GM21576 (cell line): ENCODE measurements at regions not wholly inside any gene's neighbourhood (a gene's known extent, or its start where the extent isn't known, plus 50 kb on each side); places are given as distances from the start of the nearest gene placed in this dataset.
A peak's percentile ranks its signal among the peaks of the same experiment; 100 is the strongest.

Experiments used
- ATAC-seq: cut with Tn5 transposase; IDR thresholded peaks from one replicate; pipeline ENCODE4 v1.9.1; 2021; ENCODE audit warnings: mild to moderate bottlenecking, moderate library complexity; ENCODE audit not compliant: unreplicated experiment

GRCh38 chr7:45446195-45446944, 127.8 kb upstream of the ADCY1 start:
- ATAC-seq, result peak; percentile 64

DNA sequence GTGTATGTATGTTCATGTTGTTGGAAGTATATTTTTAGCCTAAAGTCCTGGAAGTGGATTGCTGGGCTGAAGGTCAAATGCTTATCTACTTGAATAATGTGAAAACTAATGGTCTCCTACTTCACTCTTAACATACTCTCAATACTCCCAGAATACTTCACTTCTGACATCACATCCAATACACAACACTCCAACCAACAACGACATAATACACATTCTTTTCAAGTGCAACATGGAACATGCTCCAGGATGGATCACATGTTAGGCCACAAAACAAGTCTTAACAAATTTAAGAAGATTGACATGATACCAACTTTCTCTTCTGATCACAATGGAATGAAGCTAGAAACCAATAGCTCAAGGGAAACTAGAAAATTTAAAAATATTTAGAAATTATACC, 126.9 kb upstream of the ADCY1 start:
- ATAC-seq, result no peak

DNA sequence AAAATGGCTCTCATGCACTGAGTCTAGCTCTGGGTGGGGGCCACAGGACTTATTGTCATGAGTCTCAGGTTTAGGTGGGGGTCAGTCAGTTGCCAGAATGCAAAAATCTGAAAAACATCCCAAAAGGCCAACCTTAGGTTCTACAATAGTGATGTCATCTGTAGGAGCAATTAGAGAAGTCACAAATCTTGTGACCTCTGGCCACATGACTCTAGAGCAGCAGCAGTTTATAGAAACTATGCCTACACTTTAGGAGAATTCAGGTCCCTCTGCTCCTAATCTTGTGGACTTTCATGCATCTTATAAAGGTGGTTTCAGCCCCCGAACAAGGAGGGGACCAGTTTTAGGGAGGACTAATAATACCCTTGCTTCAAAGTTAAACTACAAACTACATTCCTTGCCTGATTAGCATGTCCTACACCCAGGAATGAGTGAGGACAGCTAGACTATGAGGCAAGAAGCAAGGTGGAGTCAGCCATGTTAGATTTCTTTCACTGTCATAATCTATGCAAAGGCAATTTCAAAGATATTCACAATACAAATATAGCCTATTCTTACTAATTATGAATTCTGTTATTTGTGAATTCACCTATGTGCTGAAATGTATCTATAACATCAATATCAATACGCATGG, 123.5 kb upstream of the ADCY1 start:
- ATAC-seq, result no peak

DNA sequence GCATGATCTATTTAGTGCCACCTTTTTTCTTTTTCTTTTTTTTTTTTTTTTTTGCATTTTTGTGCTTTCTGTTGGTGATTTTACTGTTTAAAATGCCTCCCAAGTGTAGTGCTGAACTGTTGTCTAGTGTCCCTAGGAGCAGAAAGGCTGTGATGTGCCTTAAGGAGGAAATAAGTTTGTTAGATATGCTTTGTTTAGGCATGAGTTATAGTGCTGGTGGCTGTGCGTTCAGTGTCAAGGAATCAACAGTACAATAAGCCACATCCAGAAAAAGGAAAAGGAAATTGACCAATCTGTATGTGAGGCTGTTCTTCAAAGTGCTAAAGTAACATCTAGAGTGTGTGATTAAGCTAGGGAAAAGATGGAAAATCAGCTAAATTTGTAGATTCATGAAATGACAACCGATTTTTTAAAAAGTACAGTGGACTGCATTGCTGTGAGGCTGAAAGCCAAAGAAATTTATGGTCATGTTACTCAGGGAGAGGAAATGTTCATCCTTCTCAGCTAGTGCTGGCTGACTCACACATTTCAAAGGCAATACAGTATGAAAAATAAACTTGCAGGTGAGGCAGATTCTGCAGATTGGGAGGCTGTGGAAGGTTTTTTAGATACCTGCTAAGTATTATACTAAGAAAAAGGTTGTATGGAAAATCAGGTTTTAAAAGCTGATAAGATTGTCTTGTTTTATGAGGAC, 122.7 kb upstream of the ADCY1 start:
- ATAC-seq, result no peak

DNA sequence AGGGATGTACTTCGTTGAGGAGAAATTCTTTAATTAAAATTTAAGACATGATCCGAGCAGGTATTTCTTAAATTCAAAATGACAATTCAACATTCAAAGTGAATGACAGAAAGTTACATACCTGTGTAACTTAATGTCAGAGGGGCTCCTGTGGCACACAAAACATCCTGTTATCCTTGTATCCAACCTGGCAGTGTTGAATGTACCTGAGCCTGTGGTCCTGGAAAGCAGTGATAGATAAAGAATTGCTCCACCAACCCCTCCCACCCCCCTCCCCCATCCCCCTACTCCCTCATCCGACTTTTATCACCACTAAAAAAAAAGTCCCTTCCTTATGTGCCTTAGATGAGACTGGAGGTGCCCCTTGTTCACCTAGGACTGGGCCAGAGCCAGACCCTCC, 119.4 kb upstream of the ADCY1 start:
- no peak for ATAC-seq

DNA sequence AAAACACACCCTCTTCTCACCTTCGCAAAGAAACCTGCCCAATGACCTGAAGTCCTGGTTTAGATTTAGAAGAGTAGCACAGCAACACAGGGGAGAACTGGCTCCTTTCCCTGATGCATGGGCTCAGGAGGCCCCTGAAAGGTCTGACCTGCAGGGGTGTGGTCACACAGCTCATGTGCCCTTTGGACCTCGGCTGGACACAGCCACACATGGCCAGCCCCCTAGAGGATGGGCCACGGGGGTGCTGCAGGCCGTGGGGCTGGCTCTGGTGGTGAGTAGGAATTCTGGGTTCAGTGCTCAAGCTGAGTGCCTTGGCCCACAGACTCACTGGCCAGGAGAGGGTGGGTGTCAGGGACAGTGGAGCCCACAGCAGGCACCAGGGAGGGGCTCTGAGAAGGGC, 118.5 kb upstream of the ADCY1 start:
- ATAC-seq, result no peak

- ATAC-seq, result no peak
Measured at GRCh38 chr7:45456105-45456504, 118.1 kb upstream of the ADCY1 start.

- no peak for ATAC-seq
Measured at GRCh38 chr7:45456747-45457524, 117.2 kb upstream of the ADCY1 start.

GRCh38 chr7:45457591-45457990, 116.6 kb upstream of the ADCY1 start:
- ATAC-seq, result no peak

DNA sequence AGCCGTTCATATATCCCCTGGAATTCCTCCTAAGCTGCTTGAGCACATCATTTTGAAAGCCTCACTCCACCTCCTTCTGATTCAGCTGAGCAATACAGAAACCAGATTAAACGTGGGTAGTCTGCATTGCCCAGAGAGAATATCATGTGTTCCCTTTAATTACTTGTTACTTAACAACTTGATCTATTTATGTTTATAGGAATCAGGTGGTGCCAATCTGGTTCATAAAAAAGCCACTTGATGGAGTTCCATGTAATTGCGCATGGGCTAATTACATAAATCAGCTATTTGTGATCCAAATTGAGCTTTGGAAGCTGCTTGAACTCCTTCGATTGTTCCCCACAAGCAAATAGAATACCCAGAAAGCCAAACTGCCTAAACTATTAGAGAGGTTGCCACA, 114.7 kb upstream of the ADCY1 start:
- no peak for ATAC-seq

GRCh38 chr7:45460379-45460778, 113.8 kb upstream of the ADCY1 start:
- no peak for ATAC-seq

GRCh38 chr7:45461026-45461425, 113.1 kb upstream of the ADCY1 start:
- no peak for ATAC-seq

GRCh38 chr7:45469103-45469502, 105.1 kb upstream of the ADCY1 start:
- no peak for ATAC-seq

GRCh38 chr7:45470031-45470430, 104.1 kb upstream of the ADCY1 start:
- ATAC-seq, result no peak

DNA sequence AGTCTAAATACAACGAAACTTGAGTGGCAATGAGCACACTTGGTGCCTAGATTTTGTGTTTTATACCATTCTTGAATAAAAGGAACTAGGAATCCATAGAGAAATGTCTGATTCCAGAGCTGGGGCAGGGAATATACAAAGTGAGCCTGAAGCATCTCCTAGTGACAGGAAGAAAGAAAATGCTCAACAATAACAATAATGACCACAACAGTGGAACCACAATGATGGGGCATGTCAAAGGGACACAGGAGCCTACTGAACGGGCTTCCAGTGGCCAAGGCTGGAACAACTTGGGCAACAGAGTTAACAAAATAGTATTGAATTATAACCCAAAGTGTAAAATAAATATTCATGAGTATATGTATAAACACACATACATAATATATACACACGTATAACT, 94.4 kb upstream of the ADCY1 start:
- ATAC-seq, result no peak

DNA sequence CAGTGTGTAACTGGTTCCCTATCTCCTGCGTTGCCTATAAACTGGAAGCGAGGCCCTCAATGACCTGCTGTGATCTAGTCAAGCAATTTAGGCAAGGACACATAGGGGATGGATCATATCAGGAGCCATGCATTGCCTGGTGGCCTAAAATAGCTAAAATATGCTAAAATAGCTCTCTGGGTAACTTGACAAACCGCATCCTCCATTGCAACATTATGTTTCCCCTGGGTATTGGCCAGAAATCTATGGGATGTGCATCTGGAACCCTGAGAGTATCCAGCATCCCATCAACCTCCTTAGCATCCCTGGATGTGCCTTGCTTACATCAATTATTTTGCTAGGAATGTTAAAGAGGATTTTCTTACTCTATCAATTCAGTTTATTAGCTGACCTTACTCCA, 91.7 kb upstream of the ADCY1 start:
- no peak for ATAC-seq

GRCh38 chr7:45484094-45484493, 90.1 kb upstream of the ADCY1 start:
- no peak for ATAC-seq

GRCh38 chr7:45486575-45486974, 87.6 kb upstream of the ADCY1 start:
- ATAC-seq, result no peak

DNA sequence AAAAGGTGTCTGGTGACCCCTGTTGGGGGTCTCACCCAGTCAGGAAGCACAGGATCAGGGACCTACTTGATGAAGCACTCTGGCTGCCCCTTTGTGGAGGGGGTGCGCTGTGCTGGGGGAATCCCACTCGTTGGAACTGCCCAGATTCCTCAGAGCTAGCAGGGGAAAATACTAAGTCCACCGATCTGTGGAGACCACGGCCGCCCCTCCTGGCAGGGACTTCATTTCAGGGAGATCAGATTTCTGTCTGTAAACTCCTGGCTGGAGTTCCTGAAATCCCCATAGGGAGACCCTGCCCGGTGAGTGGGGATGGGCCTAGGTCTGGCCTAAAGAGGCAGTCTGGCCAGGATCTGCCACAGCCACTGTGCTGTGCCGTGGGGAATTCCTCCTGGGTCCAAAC, 79.3 kb upstream of the ADCY1 start:
- no peak for ATAC-seq

GRCh38 chr7:45495618-45496017, 78.5 kb upstream of the ADCY1 start:
- no peak for ATAC-seq

DNA sequence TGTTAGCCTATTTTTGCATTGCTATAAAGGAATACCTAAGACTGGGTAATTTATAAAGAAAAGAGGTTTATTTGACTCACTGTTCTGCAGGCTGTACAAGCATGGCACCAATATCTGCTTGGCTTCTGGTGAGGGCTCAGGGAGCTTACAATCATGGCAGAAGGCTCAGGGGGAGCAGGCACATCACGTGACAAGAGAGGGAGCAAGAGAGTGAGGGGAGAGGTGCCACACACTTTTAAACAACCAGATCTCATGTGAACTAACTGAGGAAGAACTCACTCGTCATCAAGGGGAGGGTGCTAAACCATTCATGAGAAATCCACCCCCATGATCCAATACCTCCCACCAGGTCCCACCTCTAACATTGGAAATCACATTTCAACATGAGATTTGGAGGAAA, 73.9 kb upstream of the ADCY1 start:
- no peak for ATAC-seq
